ENCODE measurements at regions not wholly inside any gene's neighbourhood (a gene's known extent, or its start where the extent isn't known, plus 50 kb on each side); places are given as distances from the start of the nearest gene placed in this dataset.
"Not testable (repeated sequence)": the region's sequence is repeated elsewhere in the genome, so short reads cannot be mapped to it uniquely, and the experiment has no call there.

DNA sequence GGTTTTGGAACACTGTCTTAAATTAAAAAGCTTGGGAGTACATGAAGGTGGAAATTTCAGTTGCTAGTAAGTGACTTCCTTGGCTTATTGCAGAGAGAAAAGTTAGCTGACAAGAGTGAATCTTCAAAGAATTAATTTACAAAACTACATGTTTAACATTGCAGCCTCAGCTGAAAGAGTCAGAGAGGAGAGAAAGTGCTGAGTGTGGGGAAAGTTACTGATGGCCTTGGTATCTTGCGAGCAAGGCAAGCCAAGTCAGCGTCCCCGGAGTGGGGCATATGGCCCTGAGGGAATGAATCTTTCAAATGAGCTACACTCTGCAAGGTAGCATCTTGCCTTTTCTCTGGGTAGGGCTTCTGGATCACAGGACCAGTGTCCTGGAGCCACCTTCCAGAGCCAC is 131.3 kb downstream of the LPIN1 start:
- DNase-seq (ENCODE audit: extremely low read depth, low read depth) = no peak

GRCh38 chr2:11885253-11885652 is 138.8 kb downstream of the LPIN1 start:
- not testable (repeated sequence) for DNase-seq (ENCODE audit: extremely low read depth, low read depth)

More for the DNA sequence above, 131.3 kb downstream of the LPIN1 start:
- TF ChIP-seq, protein P1, sequence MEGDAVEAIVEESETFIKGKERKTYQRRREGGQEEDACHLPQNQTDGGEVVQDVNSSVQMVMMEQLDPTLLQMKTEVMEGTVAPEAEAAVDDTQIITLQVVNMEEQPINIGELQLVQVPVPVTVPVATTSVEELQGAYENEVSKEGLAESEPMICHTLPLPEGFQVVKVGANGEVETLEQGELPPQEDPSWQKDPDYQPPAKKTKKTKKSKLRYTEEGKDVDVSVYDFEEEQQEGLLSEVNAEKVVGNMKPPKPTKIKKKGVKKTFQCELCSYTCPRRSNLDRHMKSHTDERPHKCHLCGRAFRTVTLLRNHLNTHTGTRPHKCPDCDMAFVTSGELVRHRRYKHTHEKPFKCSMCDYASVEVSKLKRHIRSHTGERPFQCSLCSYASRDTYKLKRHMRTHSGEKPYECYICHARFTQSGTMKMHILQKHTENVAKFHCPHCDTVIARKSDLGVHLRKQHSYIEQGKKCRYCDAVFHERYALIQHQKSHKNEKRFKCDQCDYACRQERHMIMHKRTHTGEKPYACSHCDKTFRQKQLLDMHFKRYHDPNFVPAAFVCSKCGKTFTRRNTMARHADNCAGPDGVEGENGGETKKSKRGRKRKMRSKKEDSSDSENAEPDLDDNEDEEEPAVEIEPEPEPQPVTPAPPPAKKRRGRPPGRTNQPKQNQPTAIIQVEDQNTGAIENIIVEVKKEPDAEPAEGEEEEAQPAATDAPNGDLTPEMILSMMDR (IDR thresholded peaks at IDR 0.05; ENCODE audit: low read depth, low read length) = no peak

DNA sequence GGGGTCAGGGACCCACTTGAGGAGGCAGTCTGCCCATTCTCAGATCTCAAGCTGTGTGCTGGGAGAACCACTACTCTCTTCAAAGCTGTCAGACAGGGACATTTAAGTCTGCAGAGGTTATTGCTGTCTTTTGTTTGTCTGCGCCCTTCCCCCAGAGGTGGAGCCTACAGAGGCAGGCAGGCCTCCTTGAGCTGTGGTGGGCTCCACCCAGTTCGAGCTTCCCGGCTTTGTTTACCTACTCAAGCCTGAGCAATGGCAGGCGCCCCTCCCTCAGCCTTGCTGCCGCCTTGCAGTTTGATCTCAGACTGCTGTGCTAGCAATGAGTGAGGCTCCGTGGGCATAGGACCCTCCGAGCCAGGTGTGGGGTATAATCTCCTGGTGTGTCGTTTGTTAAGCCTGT is 140.5 kb downstream of the LPIN1 start:
- not testable (repeated sequence) for DNase-seq (ENCODE audit: extremely low read depth, low read depth)

DNA sequence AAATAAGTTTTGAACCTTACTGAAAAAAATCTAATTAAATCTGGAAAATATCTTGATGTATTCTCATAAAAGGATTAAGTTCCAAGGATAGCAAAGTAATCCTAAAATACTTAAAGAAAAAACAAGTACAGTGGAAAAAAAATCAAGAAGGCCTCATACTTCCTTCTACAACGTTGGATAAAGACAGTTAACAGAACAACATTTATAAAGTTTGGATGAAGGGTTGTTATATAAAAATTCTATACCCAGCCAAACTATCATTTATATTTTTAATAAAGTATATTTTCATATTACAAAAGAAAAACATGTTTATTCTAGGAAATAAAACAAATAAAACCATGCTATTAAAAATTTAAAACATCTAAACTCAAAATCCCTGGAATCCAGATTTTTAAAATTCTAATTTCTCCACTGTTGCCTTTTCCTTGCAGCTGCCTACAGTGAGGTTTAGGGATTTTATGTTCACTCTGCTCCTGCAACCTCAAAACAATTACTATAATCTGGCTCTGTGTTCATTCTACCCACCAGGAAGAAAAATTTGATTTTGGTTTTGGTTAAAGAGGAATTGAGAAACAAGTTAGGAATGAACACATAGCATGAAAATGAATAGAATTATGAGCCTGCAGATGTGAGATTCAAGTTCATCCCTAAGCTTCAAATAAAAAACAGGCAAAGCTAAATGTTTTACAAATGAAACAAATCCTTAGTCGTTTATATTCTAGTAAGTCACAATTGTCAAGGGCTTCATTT is 142.8 kb downstream of the LPIN1 start:
- TF ChIP-seq, protein P1 (IDR thresholded peaks at IDR 0.05; ENCODE audit: low read depth, low read length) = no peak
- DNase-seq (ENCODE audit: extremely low read depth, low read depth) = no peak

DNA sequence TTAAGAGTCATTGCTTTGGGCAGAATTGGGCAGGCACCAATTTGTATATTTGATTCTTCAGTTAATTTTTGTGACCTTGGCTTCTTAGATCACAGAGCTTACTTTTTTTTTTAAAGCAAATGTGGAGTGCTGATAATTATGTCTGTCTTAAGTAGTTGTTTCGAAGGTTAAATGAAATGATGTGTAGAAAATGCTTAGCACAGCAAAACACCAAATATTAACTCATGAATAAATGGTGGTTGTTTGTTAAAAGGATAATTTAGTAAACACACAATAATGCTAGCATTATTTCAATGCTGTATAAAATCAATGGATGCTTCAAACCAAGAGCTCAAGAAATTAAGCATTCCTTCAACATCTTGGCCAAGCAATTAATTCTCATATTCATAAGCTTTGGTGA is 143.4 kb downstream of the LPIN1 start:
- no peak for DNase-seq (ENCODE audit: extremely low read depth, low read depth)

GRCh38 chr2:11891028-11891427 is 144.6 kb downstream of the LPIN1 start:
- TF ChIP-seq, protein P1 (IDR thresholded peaks at IDR 0.05; ENCODE audit: low read depth, low read length) = no peak
- DNase-seq (ENCODE audit: extremely low read depth, low read depth) = no peak

More for the DNA sequence above, 143.4 kb downstream of the LPIN1 start:
- TF ChIP-seq, protein P1 (IDR thresholded peaks at IDR 0.05; ENCODE audit: low read depth, low read length) = no peak

- TF ChIP-seq, protein P1 (IDR thresholded peaks at IDR 0.05; ENCODE audit: low read depth, low read length) = no peak
- no peak for DNase-seq (ENCODE audit: extremely low read depth, low read depth)
Observed at GRCh38 chr2:11891671-11892440, 145.4 kb downstream of the LPIN1 start.

DNA sequence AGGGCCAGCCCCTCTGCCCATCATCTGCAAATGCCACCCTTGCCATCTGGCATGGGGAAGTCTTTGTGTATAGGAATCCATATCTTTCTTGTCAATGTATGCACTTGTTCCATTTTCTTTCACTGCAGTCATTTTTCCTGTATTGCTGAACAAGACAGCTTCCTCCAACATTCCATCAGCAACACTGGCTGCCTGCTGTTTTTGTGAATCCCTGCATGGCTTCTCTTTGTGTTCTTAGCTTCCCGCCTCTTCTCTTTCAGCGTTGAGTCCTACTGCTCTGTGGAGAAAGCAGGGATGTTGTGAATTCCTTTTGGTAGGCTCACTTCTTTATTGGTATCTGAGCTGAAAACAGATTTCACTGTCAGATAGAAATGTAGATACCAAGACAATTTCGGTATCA is 150.0 kb downstream of the LPIN1 start:
- DNase-seq (ENCODE audit: extremely low read depth, low read depth) = no peak
- TF ChIP-seq, protein P1 (IDR thresholded peaks at IDR 0.05; ENCODE audit: low read depth, low read length) = no peak

All from AG09319 (cell line).